Activated naive CD8-positive, alpha-beta T cell treated with anti-CD3 and anti-CD28 coated beads, Interleukin-2, amount 50 U/mL, for 16 hours (primary cell): ENCODE measurements at regions not wholly inside any gene's neighbourhood (a gene's known extent, or its start where the extent isn't known, plus 50 kb on each side); places are given as distances from the start of the nearest gene placed in this dataset.

Experiments
- DNase-seq: peaks from one replicate; pipeline ENCODE4 v3.0.0-alpha.2; 2020; ENCODE audit warnings: low read depth, low spot score

GRCh38 chr3:176795891-176796290 lies 401.4 kb downstream of the TBL1XR1 start:
- no peak for DNase-seq

GRCh38 chr3:176794406-176794805 lies 402.9 kb downstream of the TBL1XR1 start:
- no peak for DNase-seq

DNA sequence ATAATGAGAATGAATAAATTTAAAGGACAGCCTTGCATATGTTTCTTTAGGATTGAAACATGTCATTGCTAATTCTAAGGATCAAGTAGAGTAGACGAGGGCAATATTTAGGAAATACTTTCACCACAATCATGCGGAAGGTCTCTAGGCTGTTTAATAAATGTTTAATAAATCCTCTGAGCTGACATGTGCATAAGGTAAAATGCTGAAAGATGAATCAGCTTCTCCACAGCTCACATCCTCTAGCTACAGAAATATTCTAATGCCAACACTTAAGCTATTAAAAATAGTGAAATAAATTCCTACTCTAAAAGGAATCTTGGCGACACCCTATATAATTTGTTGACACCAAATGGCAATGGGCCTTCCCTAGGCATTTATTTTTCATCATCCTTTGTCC lies 407.3 kb downstream of the TBL1XR1 start:
- no peak for DNase-seq

GRCh38 chr3:176789281-176789705 lies 408.0 kb downstream of the TBL1XR1 start:
- no peak for DNase-seq

DNA sequence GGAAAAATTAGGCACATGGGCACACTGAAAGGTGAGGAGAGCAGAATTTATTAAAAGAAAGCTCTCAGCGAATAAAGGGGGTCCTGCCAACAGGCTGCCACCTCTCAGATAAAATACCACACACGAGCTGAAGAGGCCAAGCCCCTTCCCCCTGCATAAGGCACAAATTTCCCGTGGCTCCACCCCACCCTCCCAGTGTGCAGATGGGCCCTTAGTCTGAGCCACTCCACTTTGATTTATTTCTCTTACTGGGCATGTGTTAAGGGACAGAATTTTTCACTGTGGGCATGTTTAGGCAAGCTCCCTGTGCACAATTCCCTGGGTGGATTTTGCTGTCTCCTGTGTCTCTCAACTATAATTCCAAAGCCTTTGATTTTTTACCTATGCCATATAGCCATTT lies 409.8 kb downstream of the TBL1XR1 start:
- no peak for DNase-seq

DNA sequence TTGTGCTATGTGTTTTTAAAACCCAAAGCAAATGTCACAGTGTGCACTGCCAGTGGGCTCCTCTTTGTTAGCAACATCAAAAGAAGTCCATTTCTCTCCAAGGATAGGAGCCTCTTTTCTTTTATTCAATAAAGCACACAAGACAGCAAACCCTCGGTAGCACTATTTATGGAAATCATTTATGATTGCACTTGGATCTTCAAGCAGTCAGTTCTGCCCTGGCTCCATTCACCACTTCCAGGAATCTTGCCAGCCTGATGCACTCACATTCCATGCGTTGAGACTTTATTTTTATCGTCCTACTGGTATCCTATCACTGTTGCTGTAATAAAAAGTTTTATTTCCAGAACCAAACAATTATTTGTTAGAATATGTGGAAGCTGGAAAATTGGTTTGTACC lies 412.1 kb downstream of the TBL1XR1 start:
- DNase-seq: no peak

DNA sequence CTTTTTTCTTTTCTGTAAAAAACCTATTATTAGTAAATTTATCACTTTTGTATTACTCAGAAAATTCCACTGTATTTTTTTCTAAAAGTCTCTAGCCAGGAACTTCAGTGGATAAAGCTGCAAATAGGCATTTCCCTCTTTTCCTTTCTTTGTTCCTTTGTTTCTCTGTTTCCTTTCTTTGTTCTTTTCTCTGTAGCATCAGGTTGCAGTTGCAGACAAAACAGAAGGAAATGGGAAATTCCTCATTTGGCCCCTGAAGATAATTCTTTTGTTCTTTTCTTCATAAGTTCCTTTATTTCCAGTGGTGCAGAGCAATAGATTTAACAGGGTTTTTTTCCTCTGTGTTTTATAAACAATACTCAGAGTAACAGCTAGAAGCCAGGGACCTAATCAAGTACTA lies 416.5 kb downstream of the TBL1XR1 start:
- DNase-seq: no peak

- no peak for DNase-seq
Measured at GRCh38 chr3:176776622-176777175, 420.6 kb downstream of the TBL1XR1 start.

DNA sequence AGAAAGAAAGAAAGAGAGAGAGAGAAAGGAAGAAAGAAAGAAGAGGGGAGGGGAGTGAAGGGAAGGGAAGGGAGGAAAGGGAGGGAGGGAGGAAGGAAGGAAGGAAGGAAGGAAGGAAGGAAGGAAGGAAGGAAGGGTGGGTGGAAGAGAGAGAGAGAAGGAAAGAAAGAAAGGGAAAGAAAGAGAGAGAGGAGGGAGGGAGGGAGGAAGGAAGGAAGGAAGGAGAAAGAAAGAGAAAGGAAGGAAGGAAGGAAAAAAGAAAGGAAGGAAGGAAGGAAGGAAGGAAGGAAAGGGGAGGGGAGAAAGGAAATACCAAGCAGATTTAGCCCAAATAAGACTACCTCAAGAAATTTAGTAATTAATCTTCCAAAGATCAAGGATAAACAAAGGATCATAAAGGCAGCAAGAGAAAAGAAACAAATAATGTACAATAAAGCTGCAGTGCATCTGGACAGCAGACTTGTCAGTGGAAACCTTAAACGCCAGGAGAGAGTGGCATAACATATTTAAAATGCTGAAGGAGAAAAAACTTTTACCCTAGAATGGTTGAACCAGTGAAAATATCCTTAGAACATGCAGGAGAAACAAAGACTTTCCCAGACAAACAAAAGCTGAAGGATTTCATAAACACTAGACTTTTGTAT lies 427.6 kb downstream of the TBL1XR1 start:
- DNase-seq: no peak

DNA sequence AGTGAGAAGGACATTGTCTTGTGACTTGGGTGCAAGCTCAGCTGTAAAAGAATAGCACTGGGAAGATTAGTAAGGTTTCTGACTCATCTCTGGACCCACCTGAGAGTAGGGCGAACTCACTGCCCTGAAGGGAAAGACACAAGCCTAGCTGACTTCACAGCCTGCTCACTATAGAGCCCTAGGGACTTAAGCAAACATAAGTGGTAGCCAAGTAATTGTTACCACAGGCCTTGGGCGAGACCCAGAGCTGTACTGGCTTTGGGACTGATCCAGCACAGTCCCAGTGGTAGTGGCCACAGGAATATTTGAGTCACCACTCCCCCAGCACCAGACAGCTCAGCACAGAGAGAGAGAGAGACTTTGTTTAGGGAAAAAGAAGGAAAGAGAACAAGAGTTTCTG lies 429.9 kb downstream of the TBL1XR1 start:
- no peak for DNase-seq

DNA sequence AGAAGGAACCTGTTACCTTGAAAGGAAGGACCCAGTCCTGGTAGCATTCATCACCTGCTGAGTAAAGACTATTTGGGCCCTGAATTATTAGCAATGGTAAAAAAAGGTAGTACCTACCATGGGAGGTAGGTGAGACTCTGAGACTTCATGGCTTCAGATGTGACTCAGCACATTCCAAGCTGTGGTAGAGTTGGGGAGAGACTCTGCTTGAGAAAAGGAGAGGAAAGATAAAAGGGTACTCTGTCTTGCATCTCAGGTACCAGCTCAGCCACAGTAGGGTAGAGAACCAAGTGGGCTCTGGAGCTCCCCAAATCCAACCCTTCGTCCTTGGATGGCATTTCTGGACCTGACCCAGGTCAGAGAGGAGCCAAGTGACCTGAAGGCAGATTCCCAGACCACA lies 430.4 kb downstream of the TBL1XR1 start:
- no peak for DNase-seq

GRCh38 chr3:176765382-176765900 lies 431.8 kb downstream of the TBL1XR1 start:
- no peak for DNase-seq

DNA sequence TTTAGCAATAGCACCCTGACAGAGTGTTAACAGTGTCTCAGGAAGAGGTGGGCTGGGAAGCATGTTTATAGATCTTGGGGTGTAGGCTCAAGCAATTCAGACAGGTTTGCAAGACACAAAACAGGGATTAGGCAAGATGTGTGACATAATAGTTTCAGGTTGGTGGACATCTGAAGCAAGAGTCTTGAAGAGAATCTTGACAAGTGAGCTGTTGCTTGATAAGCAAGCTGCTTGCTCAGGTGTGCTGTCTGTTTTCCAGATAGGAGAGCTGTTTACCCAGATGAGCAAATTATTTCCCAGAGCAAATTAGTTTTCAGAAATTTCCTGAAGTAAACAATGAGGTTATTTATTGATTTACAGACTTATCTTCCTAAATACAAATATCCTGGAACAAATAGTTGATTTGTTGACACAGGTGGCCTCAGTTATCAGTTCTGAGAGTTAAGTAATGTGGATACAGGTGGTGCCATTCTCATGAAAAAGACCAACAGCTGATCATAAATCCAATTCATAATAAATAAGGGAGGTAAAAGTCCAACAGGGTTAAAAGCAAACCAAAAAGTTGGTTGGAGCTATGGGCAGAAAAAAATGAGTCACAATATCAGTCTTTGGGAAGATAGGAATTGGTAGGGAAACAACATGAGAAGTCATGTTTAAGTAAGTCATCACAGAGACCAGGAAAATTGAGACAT lies 437.3 kb downstream of the TBL1XR1 start:
- DNase-seq: no peak

DNA sequence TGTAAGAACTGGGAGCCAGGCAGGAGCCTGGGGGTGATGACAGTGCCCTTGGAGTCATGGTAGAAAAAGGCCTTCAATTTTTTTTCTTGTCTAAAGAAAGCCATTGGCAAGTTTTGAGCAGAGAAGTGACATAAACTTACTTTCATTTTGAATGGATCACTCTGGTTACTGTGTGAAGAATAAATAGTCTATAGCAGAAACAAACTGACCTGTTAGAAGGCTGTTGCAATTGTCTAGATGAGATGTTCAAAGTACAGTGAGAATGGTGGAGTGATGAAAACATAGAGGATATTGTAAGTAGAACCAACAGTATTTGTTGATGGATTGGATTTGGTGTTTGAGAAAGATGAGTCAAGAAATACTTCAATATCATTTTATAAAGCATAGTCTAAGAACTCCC lies 439.9 kb downstream of the TBL1XR1 start:
- DNase-seq: no peak

DNA sequence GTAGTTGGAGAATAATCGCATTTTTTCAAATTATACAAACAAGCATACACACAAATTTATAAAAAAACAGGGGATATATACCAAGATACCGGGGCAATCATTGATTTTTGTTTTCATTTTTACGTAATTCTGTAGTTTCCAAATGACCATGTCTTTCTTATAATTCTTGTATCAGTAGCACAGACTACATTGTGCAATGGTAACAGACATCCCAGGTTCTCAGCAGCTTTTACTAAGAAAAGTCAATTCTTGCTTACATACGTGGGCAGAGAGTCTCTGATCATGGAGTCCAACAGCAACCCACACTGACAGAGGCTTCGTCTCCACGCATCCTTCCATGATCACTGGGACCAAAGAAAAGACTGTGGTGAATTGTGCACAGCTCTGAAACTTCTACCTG lies 441.3 kb downstream of the TBL1XR1 start:
- no peak for DNase-seq

GRCh38 chr3:176755552-176755951 lies 441.7 kb downstream of the TBL1XR1 start:
- no peak for DNase-seq

DNA sequence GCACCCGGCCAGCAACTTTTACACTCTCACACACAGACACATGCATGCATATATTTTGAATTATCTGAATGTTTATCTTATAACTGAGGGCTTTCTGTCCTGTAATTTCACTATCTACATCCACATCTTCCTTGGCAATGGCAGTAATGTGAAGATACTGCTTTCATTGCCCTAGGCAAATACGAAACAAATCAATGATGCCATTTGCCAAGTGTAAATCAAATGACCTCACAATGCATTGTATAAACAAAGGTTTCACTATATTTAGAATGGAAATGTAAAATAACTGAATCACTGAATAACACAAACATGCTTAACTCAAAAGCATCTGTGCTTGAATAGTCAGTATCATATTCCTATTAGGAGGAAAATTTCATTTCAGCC lies 455.6 kb downstream of the TBL1XR1 start:
- DNase-seq: no peak

GRCh38 chr3:176740906-176741663 lies 456.2 kb downstream of the TBL1XR1 start:
- DNase-seq: no peak

DNA sequence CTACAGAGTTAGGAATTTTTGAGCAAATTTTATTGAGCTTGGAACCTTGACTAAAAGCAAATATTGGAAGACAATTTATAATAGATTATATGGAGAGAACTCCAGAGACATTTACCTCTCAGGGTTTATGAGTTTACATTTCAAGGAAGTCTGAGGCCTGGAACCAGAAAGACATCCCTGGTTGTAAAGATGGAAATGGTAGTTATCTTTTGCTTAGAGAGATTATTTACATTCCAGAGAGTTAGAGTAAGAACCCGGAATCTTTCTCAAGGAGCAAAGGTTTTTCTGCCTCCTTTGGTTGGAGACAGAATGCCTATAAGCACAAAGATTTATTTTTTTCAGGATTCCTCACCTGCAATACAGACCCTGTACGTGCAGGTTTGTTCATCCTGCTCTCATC lies 458.1 kb downstream of the TBL1XR1 start:
- no peak for DNase-seq

DNA sequence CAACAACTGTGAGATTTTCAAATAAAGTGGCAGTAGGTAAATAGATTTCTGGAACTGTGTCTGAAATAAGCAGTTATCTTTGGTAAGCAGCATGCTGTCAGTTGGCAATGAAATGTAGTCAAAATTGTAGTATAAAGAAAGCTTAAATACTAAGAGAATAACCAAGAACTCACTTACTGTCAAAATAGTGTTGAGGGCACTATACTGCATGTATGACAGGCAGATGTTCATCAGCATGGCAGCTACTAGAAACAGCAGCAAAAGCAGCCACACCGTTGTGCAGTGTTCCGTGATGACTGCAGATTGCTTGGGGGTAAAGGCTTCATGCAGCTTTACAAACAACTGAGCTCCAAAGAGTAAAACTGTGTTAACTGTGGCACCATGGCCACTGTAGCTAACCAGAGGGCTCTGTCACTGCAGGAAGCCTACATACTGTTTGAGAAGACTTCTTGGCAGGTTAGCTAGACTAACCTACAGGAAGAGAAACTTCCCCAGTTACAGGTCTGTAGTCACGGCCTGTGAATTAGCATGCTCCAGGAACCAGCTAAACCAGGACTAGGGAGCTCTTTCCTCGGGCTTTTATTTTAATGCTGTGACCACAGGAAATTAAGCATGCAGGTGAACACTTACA lies 459.7 kb downstream of the TBL1XR1 start:
- DNase-seq: no peak

GRCh38 chr3:176734146-176734545 lies 463.1 kb downstream of the TBL1XR1 start:
- DNase-seq: no peak

GRCh38 chr3:176724394-176724759 lies 472.9 kb downstream of the TBL1XR1 start:
- no peak for DNase-seq
